ENCODE measurements at regions not wholly inside any gene's neighbourhood (a gene's known extent, or its start where the extent isn't known, plus 50 kb on each side); places are given as distances from the start of the nearest gene placed in this dataset.
"Not testable (repeated sequence)": the region's sequence is repeated elsewhere in the genome, so short reads cannot be mapped to it uniquely, and the experiment has no call there.

GRCh38 chrX:56468441-56468840, 95.0 kb upstream of the UBQLN2 start:
- Histone ChIP-seq H3K9me2 (ENCODE audit: low read depth, low read length) (no peaks in the 10 kb centered on the region), H3K4me1 (ENCODE audit: insufficient read depth, low read length, severe bottlenecking) (no peaks in the 10 kb centered on the region), H4K20me1 (ENCODE audit: insufficient read depth, low read length) (no peaks in the 10 kb centered on the region), H2AFZ (ENCODE audit: low read length) (no peak overlapping the region), H3K27me3 (ENCODE audit: insufficient read depth, low read length) (no peaks in the 10 kb centered on the region), H3K4me2 (ENCODE audit: low read length) (no peak overlapping the region), H3F3A (ENCODE audit: insufficient read depth, low read length) (no peaks in the 10 kb centered on the region), H3K79me2 (ENCODE audit: insufficient read depth, low read length) (no peaks in the 10 kb centered on the region), H3K9ac (ENCODE audit: low read length) (no peak overlapping the region), H3K4me3 (ENCODE audit: low read depth, low read length, poor library complexity, severe bottlenecking) (no peak overlapping the region), H3K9me3 (ENCODE audit: low read length) (no peaks in the 10 kb centered on the region), H3K27ac (ENCODE audit: low read depth, low read length, poor library complexity, severe bottlenecking) (no peak overlapping the region), H3K36me3 (ENCODE audit: insufficient read depth, low read length) (no peaks in the 10 kb centered on the region)
- TF ChIP-seq CTCF (IDR thresholded peaks at IDR 0.05; ENCODE audit: low read length) (no peak), EZH2 (IDR thresholded peaks at IDR 0.05; ENCODE audit: borderline replicate concordance, low read length) (no peak)

GRCh38 chrX:56494923-56495322, 68.5 kb upstream of the UBQLN2 start:
- H3F3A ChIP-seq (ENCODE audit: insufficient read depth, low read length); H3K9me2 ChIP-seq (ENCODE audit: low read depth, low read length); H3K27ac ChIP-seq (ENCODE audit: low read depth, low read length, poor library complexity, severe bottlenecking); H3K27me3 ChIP-seq (ENCODE audit: insufficient read depth, low read length); H3K4me1 ChIP-seq (ENCODE audit: insufficient read depth, low read length, severe bottlenecking); H3K36me3 ChIP-seq (ENCODE audit: insufficient read depth, low read length); H3K9me3 ChIP-seq (ENCODE audit: low read length); H3K4me3 ChIP-seq (ENCODE audit: low read depth, low read length, poor library complexity, severe bottlenecking); H4K20me1 ChIP-seq (ENCODE audit: insufficient read depth, low read length); H3K4me2 ChIP-seq (ENCODE audit: low read length); H3K9ac ChIP-seq (ENCODE audit: low read length); H3K79me2 ChIP-seq (ENCODE audit: insufficient read depth, low read length); H2AFZ ChIP-seq (ENCODE audit: low read length): not testable (repeated sequence)

GRCh38 chrX:56498756-56499155, 64.7 kb upstream of the UBQLN2 start:
- TF ChIP-seq EZH2 (IDR thresholded peaks at IDR 0.05; ENCODE audit: borderline replicate concordance, low read length) (no peak), CTCF (IDR thresholded peaks at IDR 0.05; ENCODE audit: low read length) (no peak)
- H3K9me3 ChIP-seq (ENCODE audit: low read length), result no peaks in the 10 kb centered on the region

GRCh38 chrX:56499372-56499771, 64.1 kb upstream of the UBQLN2 start:
- H4K20me1 ChIP-seq (ENCODE audit: insufficient read depth, low read length), result no peaks in the 10 kb centered on the region
- H3K27ac ChIP-seq (ENCODE audit: low read depth, low read length, poor library complexity, severe bottlenecking), result no peak overlapping the region
- H3K9me2 ChIP-seq (ENCODE audit: low read depth, low read length), result no peaks in the 10 kb centered on the region
- no peaks in the 10 kb centered on the region for H3K9me3 ChIP-seq (ENCODE audit: low read length)
- H3K4me1 ChIP-seq (ENCODE audit: insufficient read depth, low read length, severe bottlenecking), result no peaks in the 10 kb centered on the region
- no peaks in the 10 kb centered on the region for H3K27me3 ChIP-seq (ENCODE audit: insufficient read depth, low read length)
- TF ChIP-seq EZH2 (IDR thresholded peaks at IDR 0.05; ENCODE audit: borderline replicate concordance, low read length) (no peak), CTCF (IDR thresholded peaks at IDR 0.05; ENCODE audit: low read length) (no peak)
- no peak overlapping the region for H3K4me3 ChIP-seq (ENCODE audit: low read depth, low read length, poor library complexity, severe bottlenecking)
- no peak overlapping the region for H2AFZ ChIP-seq (ENCODE audit: low read length)
- H3K4me2 ChIP-seq (ENCODE audit: low read length), result no peak overlapping the region
- H3K9ac ChIP-seq (ENCODE audit: low read length), result no peak overlapping the region
- no peaks in the 10 kb centered on the region for H3F3A ChIP-seq (ENCODE audit: insufficient read depth, low read length)
- H3K36me3 ChIP-seq (ENCODE audit: insufficient read depth, low read length), result no peaks in the 10 kb centered on the region
- no peaks in the 10 kb centered on the region for H3K79me2 ChIP-seq (ENCODE audit: insufficient read depth, low read length)

More at GRCh38 chrX:56498756-56499155, 64.7 kb upstream of the UBQLN2 start:
- no peak overlapping the region for H3K4me3 ChIP-seq (ENCODE audit: low read depth, low read length, poor library complexity, severe bottlenecking)
- no peak overlapping the region for H3K4me2 ChIP-seq (ENCODE audit: low read length)
- H3K9me2 ChIP-seq (ENCODE audit: low read depth, low read length), result no peaks in the 10 kb centered on the region
- H3K36me3 ChIP-seq (ENCODE audit: insufficient read depth, low read length), result no peaks in the 10 kb centered on the region
- no peak overlapping the region for H3K27ac ChIP-seq (ENCODE audit: low read depth, low read length, poor library complexity, severe bottlenecking)
- H3K4me1 ChIP-seq (ENCODE audit: insufficient read depth, low read length, severe bottlenecking), result no peaks in the 10 kb centered on the region
- no peak overlapping the region for H2AFZ ChIP-seq (ENCODE audit: low read length)
- H4K20me1 ChIP-seq (ENCODE audit: insufficient read depth, low read length), result no peaks in the 10 kb centered on the region
- no peaks in the 10 kb centered on the region for H3K27me3 ChIP-seq (ENCODE audit: insufficient read depth, low read length)
- no peaks in the 10 kb centered on the region for H3F3A ChIP-seq (ENCODE audit: insufficient read depth, low read length)
- no peaks in the 10 kb centered on the region for H3K79me2 ChIP-seq (ENCODE audit: insufficient read depth, low read length)
- H3K9ac ChIP-seq (ENCODE audit: low read length), result no peak overlapping the region

All from OCI-LY1 (cell line).